ENCODE measurements at regions not wholly inside any gene's neighbourhood (a gene's known extent, or its start where the extent isn't known, plus 50 kb on each side); places are given as distances from the start of the nearest gene placed in this dataset.
A peak's percentile ranks its signal among the peaks of the same experiment; 100 is the strongest.
"Not testable (repeated sequence)": the region's sequence is repeated elsewhere in the genome, so short reads cannot be mapped to it uniquely, and the experiment has no call there.

- H4K20me1 ChIP-seq (ENCODE audit: insufficient read depth); H2AFZ ChIP-seq (ENCODE audit: low read depth); H3K27ac ChIP-seq; H3K27me3 ChIP-seq (ENCODE audit: insufficient read depth, low read depth); H3K4me1 ChIP-seq (ENCODE audit: low read depth, poor library complexity, severe bottlenecking); H3K4me2 ChIP-seq; H3K9ac ChIP-seq; H3K4me3 ChIP-seq (IDR thresholded peaks at IDR 0.05; ENCODE audit: insufficient read depth, low read depth, low read length); H3K79me2 ChIP-seq (ENCODE audit: insufficient read depth, low read depth); H3K36me3 ChIP-seq (ENCODE audit: insufficient read depth): not testable (repeated sequence)
Measured at GRCh38 chr16:21487956-21488355, 111.4 kb upstream of the METTL9 start.

GRCh38 chr16:21499046-21499445 lies 100.3 kb upstream of the METTL9 start:
- H4K20me1 ChIP-seq (ENCODE audit: insufficient read depth); H3K4me3 ChIP-seq (IDR thresholded peaks at IDR 0.05; ENCODE audit: insufficient read depth, low read depth, low read length); H3K27me3 ChIP-seq (ENCODE audit: insufficient read depth, low read depth); H3K27ac ChIP-seq; H3K9ac ChIP-seq; H3K36me3 ChIP-seq (ENCODE audit: insufficient read depth); H2AFZ ChIP-seq (ENCODE audit: low read depth); H3K4me2 ChIP-seq: not testable (repeated sequence)
- Histone ChIP-seq H3K4me1 (ENCODE audit: low read depth, poor library complexity, severe bottlenecking) (peaks cover 10% of the 10 kb centered on the region), H3K79me2 (ENCODE audit: insufficient read depth, low read depth) (peaks cover 12% of the 10 kb centered on the region)

GRCh38 chr16:21501223-21501868 lies 98.0 kb upstream of the METTL9 start:
- peak overlapping the region; percentile 33; the same call in 1 of the 2 replicates for H3K4me2 ChIP-seq
- H3K36me3 ChIP-seq (ENCODE audit: insufficient read depth); H3K27me3 ChIP-seq (ENCODE audit: insufficient read depth, low read depth); H4K20me1 ChIP-seq (ENCODE audit: insufficient read depth); H3K4me3 ChIP-seq (IDR thresholded peaks at IDR 0.05; ENCODE audit: insufficient read depth, low read depth, low read length): not testable (repeated sequence)
- H3K4me1 ChIP-seq (ENCODE audit: low read depth, poor library complexity, severe bottlenecking) = peaks cover 11% of the 10 kb centered on the region
- peak overlapping the region; percentile 22; the same call in 1 of the 2 replicates for H2AFZ ChIP-seq (ENCODE audit: low read depth)
- peaks cover 35% of the 10 kb centered on the region for H3K79me2 ChIP-seq (ENCODE audit: insufficient read depth, low read depth)
- peak overlapping the region; percentile 91 for H3K27ac ChIP-seq
- peak overlapping the region; percentile 79 for H3K9ac ChIP-seq

GRCh38 chr16:21501869-21502667 lies 97.3 kb upstream of the METTL9 start:
- Histone ChIP-seq H3K27me3 (ENCODE audit: insufficient read depth, low read depth) (no peaks in the 10 kb centered on the region), H3K4me2 (peak overlapping the region; percentile 82), H3K4me3 (IDR thresholded peaks at IDR 0.05; ENCODE audit: insufficient read depth, low read depth, low read length) (no peak overlapping the region), H3K27ac (peak overlapping the region; percentile 91), H3K9ac (peak overlapping the region; percentile 79), H3K36me3 (ENCODE audit: insufficient read depth) (no peaks in the 10 kb centered on the region; the same call in 1 of the 2 replicates), H3K79me2 (ENCODE audit: insufficient read depth, low read depth) (peaks cover 43% of the 10 kb centered on the region), H2AFZ (ENCODE audit: low read depth) (peak overlapping the region; percentile 22; the same call in 1 of the 2 replicates), H3K4me1 (ENCODE audit: low read depth, poor library complexity, severe bottlenecking) (peaks cover 18% of the 10 kb centered on the region), H4K20me1 (ENCODE audit: insufficient read depth) (peaks cover 8% of the 10 kb centered on the region)
- TF ChIP-seq CTCF (conservative IDR thresholded peaks at IDR 0.05; ENCODE audit: low read depth, low read length) = no peak

- H3K36me3 ChIP-seq (ENCODE audit: insufficient read depth); H3K4me3 ChIP-seq (IDR thresholded peaks at IDR 0.05; ENCODE audit: insufficient read depth, low read depth, low read length); H3K27me3 ChIP-seq (ENCODE audit: insufficient read depth, low read depth); H2AFZ ChIP-seq (ENCODE audit: low read depth); H3K27ac ChIP-seq; H3K9ac ChIP-seq: not testable (repeated sequence)
- Histone ChIP-seq H3K4me1 (ENCODE audit: low read depth, poor library complexity, severe bottlenecking) (peaks cover 22% of the 10 kb centered on the region), H4K20me1 (ENCODE audit: insufficient read depth) (peaks cover 19% of the 10 kb centered on the region), H3K79me2 (ENCODE audit: insufficient read depth, low read depth) (peaks cover 57% of the 10 kb centered on the region), H3K4me2 (0 out of 2 replicates have a peak overlapping the region, but pooled peaks have one; percentile 82)
Measured at GRCh38 chr16:21503574-21503920, 95.8 kb upstream of the METTL9 start.

GRCh38 chr16:21503941-21504832 lies 95.2 kb upstream of the METTL9 start:
- H3K9ac ChIP-seq; H3K27me3 ChIP-seq (ENCODE audit: insufficient read depth, low read depth); H3K27ac ChIP-seq; H3K36me3 ChIP-seq (ENCODE audit: insufficient read depth); H3K4me3 ChIP-seq (IDR thresholded peaks at IDR 0.05; ENCODE audit: insufficient read depth, low read depth, low read length); H3K4me2 ChIP-seq; H2AFZ ChIP-seq (ENCODE audit: low read depth): not testable (repeated sequence)
- peaks cover 28% of the 10 kb centered on the region for H3K4me1 ChIP-seq (ENCODE audit: low read depth, poor library complexity, severe bottlenecking)
- peaks cover 64% of the 10 kb centered on the region for H3K79me2 ChIP-seq (ENCODE audit: insufficient read depth, low read depth)
- peaks cover 25% of the 10 kb centered on the region for H4K20me1 ChIP-seq (ENCODE audit: insufficient read depth)

GRCh38 chr16:21505751-21506520 lies 93.4 kb upstream of the METTL9 start:
- H2AFZ ChIP-seq (ENCODE audit: low read depth); H3K27ac ChIP-seq; H3K36me3 ChIP-seq (ENCODE audit: insufficient read depth); H3K9ac ChIP-seq; H3K4me3 ChIP-seq (IDR thresholded peaks at IDR 0.05; ENCODE audit: insufficient read depth, low read depth, low read length); H3K27me3 ChIP-seq (ENCODE audit: insufficient read depth, low read depth); H3K4me2 ChIP-seq: not testable (repeated sequence)
- Histone ChIP-seq H3K79me2 (ENCODE audit: insufficient read depth, low read depth) (peaks cover 81% of the 10 kb centered on the region), H4K20me1 (ENCODE audit: insufficient read depth) (peaks cover 41% of the 10 kb centered on the region), H3K4me1 (ENCODE audit: low read depth, poor library complexity, severe bottlenecking) (peaks cover 31% of the 10 kb centered on the region)

GRCh38 chr16:21506857-21507456 lies 92.4 kb upstream of the METTL9 start:
- H3K9ac ChIP-seq; H3K4me2 ChIP-seq; H3K27ac ChIP-seq; H3K36me3 ChIP-seq (ENCODE audit: insufficient read depth); H3K27me3 ChIP-seq (ENCODE audit: insufficient read depth, low read depth); H2AFZ ChIP-seq (ENCODE audit: low read depth); H3K4me3 ChIP-seq (IDR thresholded peaks at IDR 0.05; ENCODE audit: insufficient read depth, low read depth, low read length): not testable (repeated sequence)
- Histone ChIP-seq H3K79me2 (ENCODE audit: insufficient read depth, low read depth) (peaks cover 91% of the 10 kb centered on the region), H3K4me1 (ENCODE audit: low read depth, poor library complexity, severe bottlenecking) (peaks cover 39% of the 10 kb centered on the region), H4K20me1 (ENCODE audit: insufficient read depth) (peaks cover 48% of the 10 kb centered on the region)
